ENCODE measurements at regions not wholly inside any gene's neighbourhood (a gene's known extent, or its start where the extent isn't known, plus 50 kb on each side); places are given as distances from the start of the nearest gene placed in this dataset.
"Not testable (repeated sequence)": the region's sequence is repeated elsewhere in the genome, so short reads cannot be mapped to it uniquely, and the experiment has no call there.

DNA sequence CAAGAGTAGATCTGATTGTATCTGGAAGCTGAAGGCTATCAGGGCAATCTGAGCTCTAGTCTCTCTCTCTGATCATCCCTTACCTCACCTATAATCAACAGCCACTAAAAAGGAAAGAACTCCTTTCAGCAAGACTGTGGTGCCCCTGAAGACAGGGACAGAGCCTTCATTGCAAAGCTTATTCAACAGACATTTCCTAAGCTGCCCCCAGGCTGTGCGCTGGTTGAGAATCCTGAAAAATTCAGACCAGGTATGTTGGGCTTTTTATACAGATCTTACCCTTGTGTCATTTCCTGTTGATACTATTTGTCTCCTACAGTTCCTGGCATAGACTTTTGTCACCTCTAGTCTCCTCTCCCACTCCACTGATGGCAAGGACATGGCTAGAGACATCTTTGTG, 63.3 kb upstream of the PLA2G4A start:
- DNase-seq (ENCODE audit: low read depth), result no peak
- no peak overlapping the region for H3K4me3 ChIP-seq (ENCODE audit: low read depth, low read length)
- TF ChIP-seq POLR2A (IDR thresholded peaks at IDR 0.05; ENCODE audit: extremely low read depth, insufficient read length), result no peak
- TF ChIP-seq, protein P1, sequence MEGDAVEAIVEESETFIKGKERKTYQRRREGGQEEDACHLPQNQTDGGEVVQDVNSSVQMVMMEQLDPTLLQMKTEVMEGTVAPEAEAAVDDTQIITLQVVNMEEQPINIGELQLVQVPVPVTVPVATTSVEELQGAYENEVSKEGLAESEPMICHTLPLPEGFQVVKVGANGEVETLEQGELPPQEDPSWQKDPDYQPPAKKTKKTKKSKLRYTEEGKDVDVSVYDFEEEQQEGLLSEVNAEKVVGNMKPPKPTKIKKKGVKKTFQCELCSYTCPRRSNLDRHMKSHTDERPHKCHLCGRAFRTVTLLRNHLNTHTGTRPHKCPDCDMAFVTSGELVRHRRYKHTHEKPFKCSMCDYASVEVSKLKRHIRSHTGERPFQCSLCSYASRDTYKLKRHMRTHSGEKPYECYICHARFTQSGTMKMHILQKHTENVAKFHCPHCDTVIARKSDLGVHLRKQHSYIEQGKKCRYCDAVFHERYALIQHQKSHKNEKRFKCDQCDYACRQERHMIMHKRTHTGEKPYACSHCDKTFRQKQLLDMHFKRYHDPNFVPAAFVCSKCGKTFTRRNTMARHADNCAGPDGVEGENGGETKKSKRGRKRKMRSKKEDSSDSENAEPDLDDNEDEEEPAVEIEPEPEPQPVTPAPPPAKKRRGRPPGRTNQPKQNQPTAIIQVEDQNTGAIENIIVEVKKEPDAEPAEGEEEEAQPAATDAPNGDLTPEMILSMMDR (IDR thresholded peaks at IDR 0.05; ENCODE audit: low read depth, low read length), result no peak
- TF ChIP-seq MYC (IDR thresholded peaks at IDR 0.05; ENCODE audit: low read depth, low read length), result no peak
- TF ChIP-seq, protein P2, sequence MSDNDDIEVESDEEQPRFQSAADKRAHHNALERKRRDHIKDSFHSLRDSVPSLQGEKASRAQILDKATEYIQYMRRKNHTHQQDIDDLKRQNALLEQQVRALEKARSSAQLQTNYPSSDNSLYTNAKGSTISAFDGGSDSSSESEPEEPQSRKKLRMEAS (IDR thresholded peaks at IDR 0.05; ENCODE audit: low read depth, low read length), result no peak

DNA sequence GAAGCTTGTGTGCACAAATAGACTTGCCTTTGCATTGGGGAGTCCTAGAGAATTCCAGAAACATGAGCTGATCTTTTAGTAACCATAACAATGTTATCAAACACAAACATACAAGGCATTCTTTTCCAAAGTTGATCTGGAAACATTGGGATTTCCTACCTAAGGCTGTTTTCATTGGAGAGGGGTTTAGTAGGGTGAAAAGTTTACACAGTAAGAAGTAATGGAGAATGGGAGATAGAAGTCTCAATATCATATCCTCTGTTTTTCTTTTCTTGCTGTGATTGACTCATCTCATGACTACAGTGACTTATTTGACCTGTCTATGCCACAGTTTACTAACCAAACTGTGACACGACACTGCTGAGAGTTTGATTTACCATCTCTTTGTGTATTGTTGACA, 65.6 kb upstream of the PLA2G4A start:
- TF ChIP-seq, protein P2 (IDR thresholded peaks at IDR 0.05; ENCODE audit: low read depth, low read length), result no peak
- TF ChIP-seq POLR2A (IDR thresholded peaks at IDR 0.05; ENCODE audit: extremely low read depth, insufficient read length) (no peak), MYC (IDR thresholded peaks at IDR 0.05; ENCODE audit: low read depth, low read length) (no peak)
- TF ChIP-seq, protein P1 (IDR thresholded peaks at IDR 0.05; ENCODE audit: low read depth, low read length), result no peak
- no peak overlapping the region for H3K4me3 ChIP-seq (ENCODE audit: low read depth, low read length)
- DNase-seq (ENCODE audit: low read depth), result no peak

DNA sequence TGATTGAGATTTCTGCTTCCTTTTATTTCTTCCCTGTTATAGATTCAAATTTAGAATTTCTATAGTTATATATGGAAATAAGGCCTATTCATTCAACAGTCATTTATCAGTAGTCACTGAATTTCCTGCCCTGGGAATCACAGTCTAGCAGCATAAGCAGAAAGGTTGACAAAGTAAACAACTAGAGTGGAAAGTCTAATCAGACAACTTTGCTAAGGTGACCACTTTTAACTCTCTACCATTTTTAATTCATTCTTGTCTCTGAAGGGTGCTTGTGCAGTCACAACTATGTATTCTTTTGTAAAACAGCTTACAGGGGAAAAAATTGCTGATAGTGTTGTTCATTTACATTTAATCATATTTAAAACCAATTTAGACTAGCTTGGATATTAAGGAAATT, 66.1 kb upstream of the PLA2G4A start:
- DNase-seq (ENCODE audit: low read depth), result no peak
- TF ChIP-seq, protein P1 (IDR thresholded peaks at IDR 0.05; ENCODE audit: low read depth, low read length), result no peak
- no peak for TF ChIP-seq MYC (IDR thresholded peaks at IDR 0.05; ENCODE audit: low read depth, low read length)
- TF ChIP-seq, protein P2 (IDR thresholded peaks at IDR 0.05; ENCODE audit: low read depth, low read length), result no peak
- TF ChIP-seq POLR2A (IDR thresholded peaks at IDR 0.05; ENCODE audit: extremely low read depth, insufficient read length), result no peak
- H3K4me3 ChIP-seq (ENCODE audit: low read depth, low read length), result no peak overlapping the region

DNA sequence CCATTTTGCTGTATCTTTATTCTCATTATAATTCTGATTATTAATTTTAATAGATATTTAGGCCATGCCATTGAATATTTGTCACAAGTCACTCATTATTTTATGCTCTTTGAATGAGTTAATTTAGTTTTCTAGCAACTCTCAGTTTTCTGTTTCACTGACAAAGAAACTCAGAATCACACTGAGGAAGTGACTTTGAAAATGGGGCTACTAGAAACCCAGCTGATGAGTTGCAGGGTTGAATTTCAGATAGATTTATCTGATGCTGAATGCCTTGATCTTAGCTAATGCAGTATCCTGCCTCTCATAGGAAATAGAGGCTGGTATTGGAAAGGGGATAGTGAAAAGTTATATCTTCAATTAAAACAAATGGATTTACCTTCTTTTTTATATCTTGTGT, 67.4 kb upstream of the PLA2G4A start:
- DNase-seq (ENCODE audit: low read depth), result no peak
- TF ChIP-seq, protein P1 (IDR thresholded peaks at IDR 0.05; ENCODE audit: low read depth, low read length), result no peak
- TF ChIP-seq, protein P2 (IDR thresholded peaks at IDR 0.05; ENCODE audit: low read depth, low read length), result no peak
- no peak for TF ChIP-seq POLR2A (IDR thresholded peaks at IDR 0.05; ENCODE audit: extremely low read depth, insufficient read length)
- TF ChIP-seq MYC (IDR thresholded peaks at IDR 0.05; ENCODE audit: low read depth, low read length), result no peak
- H3K4me3 ChIP-seq (ENCODE audit: low read depth, low read length), result no peak overlapping the region

DNA sequence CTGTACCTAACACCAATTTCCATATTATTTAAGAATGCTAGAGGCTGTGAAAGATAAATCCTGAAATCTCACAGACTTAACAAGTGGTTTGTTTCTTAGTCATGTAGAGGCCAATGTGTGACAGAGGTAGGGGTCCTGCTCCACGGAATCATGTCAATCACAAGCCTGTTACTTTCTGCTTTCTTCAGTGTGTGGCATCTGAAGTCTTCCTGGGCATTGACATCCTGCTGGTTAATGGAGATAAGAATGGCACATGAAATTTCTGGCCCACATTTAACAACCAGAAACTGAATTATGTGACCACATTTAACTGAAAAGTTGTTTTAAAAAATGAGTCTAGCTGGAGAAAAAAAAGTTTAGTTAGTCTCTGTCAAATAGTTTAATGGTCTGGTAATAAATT, 68.3 kb upstream of the PLA2G4A start:
- no peak for DNase-seq (ENCODE audit: low read depth)
- no peak overlapping the region for H3K4me3 ChIP-seq (ENCODE audit: low read depth, low read length)
- TF ChIP-seq POLR2A (IDR thresholded peaks at IDR 0.05; ENCODE audit: extremely low read depth, insufficient read length), result no peak
- TF ChIP-seq MYC (IDR thresholded peaks at IDR 0.05; ENCODE audit: low read depth, low read length), result no peak
- TF ChIP-seq, protein P2 (IDR thresholded peaks at IDR 0.05; ENCODE audit: low read depth, low read length), result no peak
- TF ChIP-seq, protein P1 (IDR thresholded peaks at IDR 0.05; ENCODE audit: low read depth, low read length), result no peak

DNA sequence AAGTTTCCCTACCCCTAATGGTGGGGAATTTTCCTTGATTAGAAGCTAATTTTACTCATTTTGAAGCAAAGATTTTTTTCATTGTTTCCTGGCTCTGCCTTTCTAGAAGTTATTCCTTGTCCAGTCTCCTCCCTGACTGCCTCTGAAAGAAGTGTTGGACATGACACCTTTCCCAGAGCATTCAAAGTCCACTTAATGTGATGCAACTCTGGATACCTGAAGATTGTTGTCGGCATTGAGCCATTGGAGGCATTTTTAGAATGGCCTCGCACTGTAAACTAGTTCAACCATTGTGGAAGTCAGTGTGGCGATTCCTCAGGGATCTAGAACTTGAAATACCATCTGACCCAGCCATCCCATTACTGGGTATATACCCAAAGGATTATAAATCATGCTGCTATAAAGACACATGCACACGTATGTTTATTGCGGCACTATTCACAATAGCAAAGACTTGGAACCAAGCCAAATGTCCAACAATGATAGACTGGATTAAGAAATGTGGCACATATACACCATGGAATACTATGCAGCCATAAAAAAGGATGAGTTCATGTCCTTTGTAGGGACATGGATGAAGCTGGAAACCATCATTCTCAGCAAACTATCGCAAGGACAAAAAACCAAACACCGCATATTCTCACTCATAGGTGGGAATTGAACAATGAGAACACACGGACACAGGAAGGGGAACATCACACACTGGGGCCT, 69.7 kb upstream of the PLA2G4A start:
- not testable (repeated sequence) for H3K4me3 ChIP-seq (ENCODE audit: low read depth, low read length); DNase-seq (ENCODE audit: low read depth)
